ENCODE measurements at regions not wholly inside any gene's neighbourhood (a gene's known extent, or its start where the extent isn't known, plus 50 kb on each side); places are given as distances from the start of the nearest gene placed in this dataset.

GRCh38 chrX:1876041-1876440 lies 261.2 kb downstream of the ASMT start (continued):
- TF ChIP-seq, protein P1, sequence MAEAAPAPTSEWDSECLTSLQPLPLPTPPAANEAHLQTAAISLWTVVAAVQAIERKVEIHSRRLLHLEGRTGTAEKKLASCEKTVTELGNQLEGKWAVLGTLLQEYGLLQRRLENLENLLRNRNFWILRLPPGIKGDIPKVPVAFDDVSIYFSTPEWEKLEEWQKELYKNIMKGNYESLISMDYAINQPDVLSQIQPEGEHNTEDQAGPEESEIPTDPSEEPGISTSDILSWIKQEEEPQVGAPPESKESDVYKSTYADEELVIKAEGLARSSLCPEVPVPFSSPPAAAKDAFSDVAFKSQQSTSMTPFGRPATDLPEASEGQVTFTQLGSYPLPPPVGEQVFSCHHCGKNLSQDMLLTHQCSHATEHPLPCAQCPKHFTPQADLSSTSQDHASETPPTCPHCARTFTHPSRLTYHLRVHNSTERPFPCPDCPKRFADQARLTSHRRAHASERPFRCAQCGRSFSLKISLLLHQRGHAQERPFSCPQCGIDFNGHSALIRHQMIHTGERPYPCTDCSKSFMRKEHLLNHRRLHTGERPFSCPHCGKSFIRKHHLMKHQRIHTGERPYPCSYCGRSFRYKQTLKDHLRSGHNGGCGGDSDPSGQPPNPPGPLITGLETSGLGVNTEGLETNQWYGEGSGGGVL (tag by site-specific recombination; IDR thresholded peaks at IDR 0.05), result no peak
- TF ChIP-seq ZBTB48 (tag by site-specific recombination; IDR thresholded peaks at IDR 0.05) (no peak), ZNF629 (tag by site-specific recombination; IDR thresholded peaks at IDR 0.05) (no peak), ZNF354C (tag by site-specific recombination; IDR thresholded peaks at IDR 0.05; ENCODE audit: borderline replicate concordance, low read depth) (no peak)
- TF ChIP-seq, protein P2, sequence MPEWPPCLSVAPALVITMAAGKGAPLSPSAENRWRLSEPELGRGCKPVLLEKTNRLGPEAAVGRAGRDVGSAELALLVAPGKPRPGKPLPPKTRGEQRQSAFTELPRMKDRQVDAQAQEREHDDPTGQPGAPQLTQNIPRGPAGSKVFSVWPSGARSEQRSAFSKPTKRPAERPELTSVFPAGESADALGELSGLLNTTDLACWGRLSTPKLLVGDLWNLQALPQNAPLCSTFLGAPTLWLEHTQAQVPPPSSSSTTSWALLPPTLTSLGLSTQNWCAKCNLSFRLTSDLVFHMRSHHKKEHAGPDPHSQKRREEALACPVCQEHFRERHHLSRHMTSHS (tag by site-specific recombination; IDR thresholded peaks at IDR 0.05), result no peak

DNA sequence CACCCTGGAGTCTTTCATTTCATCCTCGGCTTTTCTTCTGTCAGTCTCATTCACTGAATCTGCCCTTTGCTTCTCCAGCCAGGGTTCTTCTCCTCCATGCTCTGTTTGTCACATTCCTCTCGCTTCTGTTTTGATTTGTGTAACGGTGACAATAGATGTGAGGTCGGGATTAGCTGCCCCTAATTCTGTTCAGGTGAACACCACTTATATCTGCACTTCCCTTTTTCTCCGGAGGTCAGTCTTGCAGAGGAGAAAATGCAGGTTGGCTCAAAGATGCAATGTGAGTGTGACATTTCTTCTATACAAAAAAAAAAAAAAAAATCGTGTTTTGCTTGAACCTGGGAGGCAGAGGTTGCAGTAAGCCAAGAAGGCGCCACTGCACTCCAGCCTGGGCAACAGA lies 262.9 kb downstream of the ASMT start:
- POLR2A ChIA-PET, result no interaction called here
- H3K4me1 ChIP-seq (ENCODE audit: control insufficient read depth, insufficient read depth, low read length), result no peaks in the 10 kb centered on the region
- no peaks in the 10 kb centered on the region; the same call in 1 of the 2 replicates for H3K9me3 ChIP-seq (ENCODE audit: control insufficient read depth, insufficient read depth, low read depth, low read length)
- no peak overlapping the region for H3K4me3 ChIP-seq (ENCODE audit: low read depth, low read length)
- TF ChIP-seq ZNF433 (tag by site-specific recombination; IDR thresholded peaks at IDR 0.05; ENCODE audit: low read depth) (no peak), ZNF324 (tag by site-specific recombination; IDR thresholded peaks at IDR 0.05) (no peak), RBAK (tag by site-specific recombination; IDR thresholded peaks at IDR 0.05) (no peak), ZNF785 (tag by site-specific recombination; IDR thresholded peaks at IDR 0.05) (no peak), GLIS1 (tag by site-specific recombination; IDR thresholded peaks at IDR 0.05) (no peak), ZFP69B (tag by site-specific recombination; IDR thresholded peaks at IDR 0.05) (no peak), TSHZ1 (tag by site-specific recombination; IDR thresholded peaks at IDR 0.05; ENCODE audit: borderline replicate concordance) (no peak)
- TF ChIP-seq, protein P3, sequence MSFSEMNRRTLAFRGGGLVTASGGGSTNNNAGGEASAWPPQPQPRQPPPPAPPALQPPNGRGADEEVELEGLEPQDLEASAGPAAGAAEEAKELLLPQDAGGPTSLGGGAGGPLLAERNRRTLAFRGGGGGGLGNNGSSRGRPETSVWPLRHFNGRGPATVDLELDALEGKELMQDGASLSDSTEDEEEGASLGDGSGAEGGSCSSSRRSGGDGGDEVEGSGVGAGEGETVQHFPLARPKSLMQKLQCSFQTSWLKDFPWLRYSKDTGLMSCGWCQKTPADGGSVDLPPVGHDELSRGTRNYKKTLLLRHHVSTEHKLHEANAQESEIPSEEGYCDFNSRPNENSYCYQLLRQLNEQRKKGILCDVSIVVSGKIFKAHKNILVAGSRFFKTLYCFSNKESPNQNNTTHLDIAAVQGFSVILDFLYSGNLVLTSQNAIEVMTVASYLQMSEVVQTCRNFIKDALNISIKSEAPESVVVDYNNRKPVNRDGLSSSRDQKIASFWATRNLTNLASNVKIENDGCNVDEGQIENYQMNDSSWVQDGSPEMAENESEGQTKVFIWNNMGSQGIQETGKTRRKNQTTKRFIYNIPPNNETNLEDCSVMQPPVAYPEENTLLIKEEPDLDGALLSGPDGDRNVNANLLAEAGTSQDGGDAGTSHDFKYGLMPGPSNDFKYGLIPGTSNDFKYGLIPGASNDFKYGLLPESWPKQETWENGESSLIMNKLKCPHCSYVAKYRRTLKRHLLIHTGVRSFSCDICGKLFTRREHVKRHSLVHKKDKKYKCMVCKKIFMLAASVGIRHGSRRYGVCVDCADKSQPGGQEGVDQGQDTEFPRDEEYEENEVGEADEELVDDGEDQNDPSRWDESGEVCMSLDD (tag by site-specific recombination; IDR thresholded peaks at IDR 0.05), result no peak
- TF ChIP-seq, protein P4, sequence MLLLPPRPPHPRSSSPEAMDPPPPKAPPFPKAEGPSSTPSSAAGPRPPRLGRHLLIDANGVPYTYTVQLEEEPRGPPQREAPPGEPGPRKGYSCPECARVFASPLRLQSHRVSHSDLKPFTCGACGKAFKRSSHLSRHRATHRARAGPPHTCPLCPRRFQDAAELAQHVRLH (tag by site-specific recombination; IDR thresholded peaks at IDR 0.05), result no peak
- TF ChIP-seq, protein P5, sequence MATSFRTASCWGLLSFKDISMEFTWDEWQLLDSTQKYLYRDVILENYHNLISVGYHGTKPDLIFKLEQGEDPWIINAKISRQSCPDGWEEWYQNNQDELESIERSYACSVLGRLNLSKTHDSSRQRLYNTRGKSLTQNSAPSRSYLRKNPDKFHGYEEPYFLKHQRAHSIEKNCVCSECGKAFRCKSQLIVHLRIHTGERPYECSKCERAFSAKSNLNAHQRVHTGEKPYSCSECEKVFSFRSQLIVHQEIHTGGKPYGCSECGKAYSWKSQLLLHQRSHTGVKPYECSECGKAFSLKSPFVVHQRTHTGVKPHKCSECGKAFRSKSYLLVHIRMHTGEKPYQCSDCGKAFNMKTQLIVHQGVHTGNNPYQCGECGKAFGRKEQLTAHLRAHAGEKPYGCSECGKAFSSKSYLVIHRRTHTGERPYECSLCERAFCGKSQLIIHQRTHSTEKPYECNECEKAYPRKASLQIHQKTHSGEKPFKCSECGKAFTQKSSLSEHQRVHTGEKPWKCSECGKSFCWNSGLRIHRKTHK (tag by site-specific recombination; IDR thresholded peaks at IDR 0.05), result no peak
- TF ChIP-seq, protein P6, sequence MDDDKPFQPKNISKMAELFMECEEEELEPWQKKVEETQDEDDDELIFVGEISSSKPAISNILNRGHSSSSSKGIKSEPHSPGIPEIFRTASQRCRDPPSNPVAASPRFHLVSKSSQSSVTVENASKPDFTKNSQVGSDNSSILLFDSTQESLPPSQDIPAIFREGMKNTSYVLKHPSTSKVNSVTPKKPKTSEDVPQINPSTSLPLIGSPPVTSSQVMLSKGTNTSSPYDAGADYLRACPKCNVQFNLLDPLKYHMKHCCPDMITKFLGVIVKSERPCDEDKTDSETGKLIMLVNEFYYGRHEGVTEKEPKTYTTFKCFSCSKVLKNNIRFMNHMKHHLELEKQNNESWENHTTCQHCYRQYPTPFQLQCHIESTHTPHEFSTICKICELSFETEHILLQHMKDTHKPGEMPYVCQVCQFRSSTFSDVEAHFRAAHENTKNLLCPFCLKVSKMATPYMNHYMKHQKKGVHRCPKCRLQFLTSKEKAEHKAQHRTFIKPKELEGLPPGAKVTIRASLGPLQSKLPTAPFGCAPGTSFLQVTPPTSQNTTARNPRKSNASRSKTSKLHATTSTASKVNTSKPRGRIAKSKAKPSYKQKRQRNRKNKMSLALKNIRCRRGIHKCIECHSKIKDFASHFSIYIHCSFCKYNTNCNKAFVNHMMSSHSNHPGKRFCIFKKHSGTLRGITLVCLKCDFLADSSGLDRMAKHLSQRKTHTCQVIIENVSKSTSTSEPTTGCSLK (tag by site-specific recombination; IDR thresholded peaks at IDR 0.05), result no peak
- CTCF ChIA-PET, result no interaction called here
- no peaks in the 10 kb centered on the region; a peak in 1 of 3 replicates for H3K36me3 ChIP-seq (ENCODE audit: control insufficient read depth in 2 of 2, insufficient read depth in 1 of 2, low read length in 2 of 2)
- no peak overlapping the region for H3K27ac ChIP-seq (ENCODE audit: extremely low read depth, low read depth, low read length)
